HT1080 (cell line): ENCODE measurements at regions not wholly inside any gene's neighbourhood (a gene's known extent, or its start where the extent isn't known, plus 50 kb on each side); places are given as distances from the start of the nearest gene placed in this dataset. TPM values are rescaled to one million over a fixed set of nuclear protein-coding genes. Genes with fewer than 3 reads are reported as not detected.
"Not testable (repeated sequence)": the region's sequence is repeated elsewhere in the genome, so short reads cannot be mapped to it uniquely, and the experiment has no call there.

ENCODE experiments used
- DNase-seq: peaks from one replicate; pipeline ENCODE4 v3.0.0-alpha.2; 2015; ENCODE audit warnings: low read depth
- small RNA-seq: library from RNA; depleted of rRNA; stranded (forward); fragments of <200 nt; gene quantifications from one replicate; pipeline ENCODE3, GENCODE V24; 2014

GRCh38 chrX:2572740-2573139, 72.0 kb upstream of the DHRSX start:
- DNase-seq, result peak; percentile 55

GRCh38 chrX:2568125-2568524, 67.3 kb upstream of the DHRSX start:
- DNase-seq, result no peak

- DNase-seq, result no peak
Observed at GRCh38 chrX:2566055-2566454, 65.3 kb upstream of the DHRSX start.

GRCh38 chrX:2561456-2561855, 60.7 kb upstream of the DHRSX start:
- DNase-seq, result no peak

- no peak for DNase-seq
Observed at GRCh38 chrX:2559124-2559523, 58.3 kb upstream of the DHRSX start.

- no peak for DNase-seq
Observed at GRCh38 chrX:2554891-2555290, 54.1 kb upstream of the DHRSX start.

- DNase-seq, result not testable (repeated sequence)
Observed at GRCh38 chrX:2554066-2554465, 53.3 kb upstream of the DHRSX start.

- peak; percentile 8 for DNase-seq
Observed at GRCh38 chrX:2552621-2553201, 51.9 kb upstream of the DHRSX start.

- no peak for DNase-seq
Observed at GRCh38 chrX:2550328-2551020, 49.7 kb upstream of the DHRSX start.

Small RNA genes in the stretch of these regions (small RNA-seq; reads per million reads assigned to genes)
- gene MIR6089, result not detected
